ENCODE measurements at regions not wholly inside any gene's neighbourhood (a gene's known extent, or its start where the extent isn't known, plus 50 kb on each side); places are given as distances from the start of the nearest gene placed in this dataset.
A peak's percentile ranks its signal among the peaks of the same experiment; 100 is the strongest.
"Not testable (repeated sequence)": the region's sequence is repeated elsewhere in the genome, so short reads cannot be mapped to it uniquely, and the experiment has no call there.

DNA sequence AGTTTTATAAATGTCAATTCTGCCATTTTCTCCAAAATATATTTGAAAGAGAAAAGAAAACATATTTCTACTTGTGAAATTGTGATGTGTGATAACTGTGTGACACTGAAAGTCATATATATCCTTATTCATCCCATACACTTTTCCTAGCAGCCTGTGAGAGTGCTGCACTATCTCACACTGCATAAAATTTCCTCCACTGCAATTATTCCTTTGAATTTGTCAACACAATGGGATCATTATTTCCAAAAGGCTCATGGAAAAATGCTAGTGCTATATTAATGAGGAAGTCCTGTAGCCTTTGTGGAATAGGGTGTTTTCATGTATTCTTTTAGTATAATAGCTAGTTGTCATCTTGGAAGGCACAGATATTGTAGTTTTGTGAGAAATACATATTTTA lies 504.1 kb downstream of the RPL10L start:
- DNase-seq: no peak

DNA sequence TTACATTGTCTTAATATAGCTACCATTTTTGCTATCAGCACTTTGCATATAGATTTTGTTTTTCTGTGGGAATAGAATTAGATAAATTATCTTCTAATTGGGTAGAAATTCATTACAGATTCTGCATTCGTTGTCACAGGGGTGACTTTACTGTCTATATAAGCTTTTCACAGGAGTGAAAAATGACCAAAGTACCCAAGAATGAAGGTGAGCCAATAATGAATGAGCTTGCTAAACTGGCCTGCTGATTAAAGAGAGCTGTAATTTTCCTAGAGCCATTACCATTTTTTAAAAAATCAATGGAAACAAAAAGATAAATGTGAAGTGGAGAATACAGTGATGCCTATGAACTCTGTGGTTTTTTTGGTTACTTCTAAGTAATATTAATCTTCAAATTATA lies 504.6 kb downstream of the RPL10L start:
- DNase-seq: no peak

DNA sequence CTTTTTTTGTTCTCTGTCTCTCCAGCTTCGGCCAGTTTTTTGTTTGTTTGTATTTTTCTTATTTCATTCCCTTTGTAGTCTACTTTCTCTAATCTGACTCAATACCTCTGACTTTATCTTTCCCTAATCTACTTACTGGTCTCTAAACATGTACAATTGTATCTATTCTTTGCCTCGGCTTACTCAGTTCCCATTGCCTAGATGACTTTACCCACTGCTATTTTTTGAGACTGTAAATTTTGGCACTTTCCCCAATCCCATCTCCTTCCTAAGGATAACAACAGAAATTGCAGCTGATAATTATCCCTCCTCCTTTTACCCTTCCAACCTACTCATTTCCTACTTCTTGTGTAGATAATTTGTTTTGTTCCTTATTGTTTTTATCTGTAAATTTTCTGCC lies 511.1 kb downstream of the RPL10L start:
- no peak for DNase-seq

DNA sequence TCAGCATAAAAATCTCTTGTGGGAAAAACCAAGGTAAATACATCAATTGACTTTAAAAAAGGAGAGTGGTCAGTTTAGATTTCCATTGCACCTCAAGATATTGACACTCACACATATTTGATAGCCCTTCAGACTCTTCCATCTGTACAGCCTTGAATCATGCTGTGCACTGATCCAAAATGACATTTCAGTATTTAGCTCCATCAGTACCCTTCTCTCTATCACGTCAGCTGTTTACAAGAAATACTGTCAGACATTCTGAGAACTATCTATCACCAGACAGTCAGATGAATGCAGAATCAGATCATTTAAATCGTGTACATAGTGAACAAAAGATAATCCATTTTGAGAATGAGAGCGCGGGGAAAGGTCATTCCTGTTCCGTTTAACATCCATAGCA lies 511.9 kb downstream of the RPL10L start:
- DNase-seq: no peak

DNA sequence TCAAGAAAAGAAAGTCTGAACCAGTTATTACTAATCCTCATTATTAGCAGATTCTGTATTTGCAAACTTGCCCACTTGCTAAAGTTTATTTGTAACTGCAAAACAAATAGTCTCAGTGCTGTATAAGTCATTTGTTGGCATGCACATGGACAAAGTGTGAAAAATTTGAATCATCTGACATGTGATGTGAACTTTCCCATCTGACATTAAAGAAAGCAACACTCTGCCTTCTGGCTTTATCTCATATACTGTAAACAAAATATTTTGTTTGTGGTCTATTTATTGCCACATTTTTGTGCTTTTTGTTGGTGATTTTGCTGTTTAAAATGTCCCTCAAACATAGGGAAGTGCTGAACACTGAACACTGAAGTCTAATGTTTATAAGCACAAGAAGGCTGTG lies 513.8 kb downstream of the RPL10L start:
- no peak for DNase-seq

DNA sequence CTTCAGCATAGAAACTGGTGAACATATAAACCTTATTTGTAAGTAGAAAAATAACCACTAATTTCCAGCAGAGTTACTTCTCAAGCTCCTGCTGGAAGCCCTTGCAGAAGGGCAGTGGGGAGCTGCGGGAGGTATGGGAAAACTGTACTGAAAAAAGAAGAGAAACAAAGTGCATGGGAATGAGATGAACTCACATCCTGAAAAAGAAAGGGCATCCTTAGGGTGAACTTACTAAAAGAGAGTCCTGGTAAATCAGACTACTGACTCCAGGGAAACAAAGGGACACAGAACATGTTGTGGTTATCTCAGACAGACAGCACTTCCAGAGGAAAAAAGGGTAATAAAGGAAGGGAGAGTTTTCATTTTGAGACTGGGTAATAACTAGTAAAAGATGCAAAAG lies 515.1 kb downstream of the RPL10L start:
- no peak for DNase-seq

DNA sequence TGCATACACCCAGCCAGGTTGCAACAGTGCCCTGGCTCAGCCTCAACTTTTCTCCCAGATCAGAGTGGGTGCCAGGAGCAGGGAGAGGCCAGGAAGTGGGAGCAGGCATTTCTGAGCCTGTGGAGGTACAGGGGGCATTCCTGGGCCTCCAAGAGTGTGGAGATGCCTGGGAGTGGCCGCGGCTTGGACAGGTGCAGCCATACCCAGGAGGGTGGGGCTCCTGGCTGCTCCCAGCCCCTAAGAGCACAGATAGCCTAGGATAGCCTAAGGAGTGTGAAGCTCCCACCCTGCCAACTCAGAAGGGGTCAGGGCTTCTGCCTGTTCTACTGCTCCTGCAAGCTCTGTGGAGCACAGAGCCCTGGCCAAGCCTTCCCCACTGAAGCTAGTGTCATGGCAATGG lies 543.4 kb downstream of the RPL10L start:
- DNase-seq: no peak

DNA sequence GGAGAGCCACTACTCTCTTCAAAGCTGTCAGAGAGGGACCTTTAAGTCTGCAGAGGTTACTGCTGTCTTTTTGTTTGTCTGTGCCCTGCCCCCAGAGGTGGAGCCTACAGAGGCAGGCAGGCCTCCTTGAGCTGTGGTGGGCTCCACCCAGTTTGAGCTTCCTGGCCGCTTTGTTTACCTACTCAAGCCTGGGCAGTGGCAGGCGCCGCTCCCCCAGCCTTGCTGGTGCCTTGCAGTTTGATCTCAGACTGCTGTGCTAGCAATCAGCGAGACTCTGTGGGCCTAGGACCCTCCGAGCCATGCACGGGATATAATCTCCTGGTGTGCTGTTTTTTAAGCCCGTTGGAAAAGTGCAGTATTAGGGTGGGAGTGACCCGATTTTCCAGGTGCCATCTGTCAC lies 550.7 kb downstream of the RPL10L start:
- not testable (repeated sequence) for DNase-seq

DNA sequence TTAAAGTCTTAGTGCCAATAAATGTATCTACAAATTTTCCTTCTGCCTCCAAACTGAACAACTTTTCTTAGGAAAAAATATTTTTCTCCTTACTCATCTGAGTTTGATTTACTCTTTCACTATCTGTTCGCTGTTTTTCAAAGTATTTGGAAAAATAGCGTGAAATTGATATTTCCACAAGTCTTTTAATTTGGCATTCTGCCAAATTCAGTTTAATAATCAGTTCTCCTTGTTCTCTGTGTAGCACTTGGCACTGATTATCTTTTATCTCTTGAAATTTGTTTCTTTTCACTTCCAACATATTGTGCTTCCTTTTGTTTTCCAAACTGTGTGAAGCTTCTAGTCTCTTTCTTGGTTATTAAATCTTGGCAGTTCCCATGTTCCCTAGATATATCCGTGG lies 559.8 kb downstream of the RPL10L start:
- no peak for DNase-seq

DNA sequence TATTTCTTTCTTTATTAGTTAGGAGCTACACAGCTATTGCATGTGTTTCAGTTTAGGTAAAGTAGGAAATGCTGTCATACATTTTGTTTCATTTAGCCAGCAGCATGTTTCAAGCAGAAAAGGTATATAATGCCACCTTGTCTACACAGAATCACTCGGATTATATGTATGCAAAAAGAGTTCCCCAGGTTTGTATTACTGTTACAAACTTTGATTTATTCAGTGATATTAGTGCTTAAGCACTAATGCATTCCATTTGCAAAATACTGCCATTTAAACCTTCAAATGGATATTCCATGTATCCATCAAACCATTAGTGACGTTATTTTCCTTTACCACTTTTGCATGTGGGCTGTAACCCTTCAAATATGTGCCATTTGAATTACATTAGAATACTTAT lies 564.0 kb downstream of the RPL10L start:
- DNase-seq: no peak

DNA sequence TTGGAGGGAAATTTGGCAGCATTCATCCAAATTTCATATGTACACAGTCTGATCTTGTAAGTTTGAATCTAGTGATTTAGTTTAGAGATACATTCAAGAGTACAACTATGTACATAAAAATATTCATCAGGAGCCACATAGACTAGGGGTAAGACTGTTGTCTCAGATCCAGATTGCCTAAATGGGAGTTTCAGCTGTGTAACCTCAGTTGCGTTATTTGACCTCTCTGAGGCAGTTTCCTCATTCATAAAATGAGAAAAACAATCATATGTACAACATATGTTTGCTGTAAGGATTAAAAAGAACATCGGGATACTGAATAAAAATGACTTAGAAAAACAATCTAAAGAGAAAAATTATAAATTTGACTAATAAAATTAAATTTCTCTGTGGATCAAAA lies 577.5 kb downstream of the RPL10L start:
- no peak for DNase-seq

DNA sequence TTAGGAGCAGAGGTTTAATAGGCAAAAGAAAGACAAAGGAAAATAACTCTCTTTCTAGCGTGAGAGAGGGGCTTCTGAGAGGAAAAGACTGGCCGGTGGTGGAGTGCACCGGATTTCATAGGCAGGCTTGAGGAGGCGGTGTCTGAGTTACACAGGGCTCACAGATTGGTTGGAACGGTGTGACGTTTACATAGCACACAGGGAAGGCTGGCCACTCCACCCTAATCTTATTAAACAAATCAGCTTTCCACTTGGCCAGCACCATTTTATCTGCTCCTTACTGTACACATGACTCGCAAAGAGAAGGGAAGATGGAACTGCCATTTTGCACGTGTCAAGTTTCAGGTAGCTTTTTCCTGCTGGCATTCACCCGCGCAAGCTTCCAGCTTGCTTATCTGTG lies 587.7 kb downstream of the RPL10L start:
- DNase-seq: peak; percentile 8

DNA sequence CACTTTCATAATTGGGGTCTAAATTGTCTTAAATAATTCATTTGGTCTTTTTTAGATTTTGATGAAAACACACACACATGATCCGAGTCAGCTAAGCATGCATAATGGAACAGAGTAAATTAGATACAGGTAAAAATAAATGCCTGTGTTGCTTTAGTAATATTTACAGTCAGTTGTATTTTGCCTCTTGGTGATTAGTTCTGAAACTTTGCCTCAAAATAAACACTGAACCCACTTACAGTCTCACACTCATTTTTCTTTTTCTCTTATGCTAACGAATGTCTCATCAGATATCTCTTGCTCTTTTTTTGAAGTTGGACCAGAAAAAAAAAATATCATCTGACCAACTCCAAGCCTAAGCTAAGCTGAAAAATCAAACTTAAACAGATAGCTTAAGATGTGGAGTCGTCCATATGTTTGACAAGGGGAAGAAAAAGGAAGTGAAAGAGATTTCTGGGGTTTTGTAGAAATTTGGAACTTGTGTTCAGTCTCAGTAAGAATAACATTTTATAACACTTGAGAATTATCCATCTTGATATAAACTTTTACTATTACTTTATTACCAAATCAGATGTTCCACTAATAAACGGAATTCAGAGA lies 592.5 kb downstream of the RPL10L start:
- DNase-seq: no peak

DNA sequence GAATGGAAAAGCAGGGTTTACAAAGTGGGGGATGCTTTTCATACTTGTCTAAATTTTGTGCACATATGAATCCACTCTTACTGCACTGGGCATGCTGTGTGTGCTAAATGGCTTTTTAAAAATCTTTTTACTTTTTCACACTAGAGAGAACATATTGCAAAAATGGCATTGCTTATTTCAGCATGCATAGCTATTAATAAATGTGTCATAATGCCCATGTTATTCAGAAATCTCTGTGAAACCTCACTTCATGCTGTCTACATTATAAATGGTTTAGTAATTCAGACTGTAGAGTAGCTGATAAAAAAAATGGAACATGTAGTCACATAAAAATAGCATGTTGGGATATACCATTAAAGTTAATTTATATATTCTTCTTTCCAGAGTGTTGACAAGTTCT lies 593.8 kb downstream of the RPL10L start:
- no peak for DNase-seq

DNA sequence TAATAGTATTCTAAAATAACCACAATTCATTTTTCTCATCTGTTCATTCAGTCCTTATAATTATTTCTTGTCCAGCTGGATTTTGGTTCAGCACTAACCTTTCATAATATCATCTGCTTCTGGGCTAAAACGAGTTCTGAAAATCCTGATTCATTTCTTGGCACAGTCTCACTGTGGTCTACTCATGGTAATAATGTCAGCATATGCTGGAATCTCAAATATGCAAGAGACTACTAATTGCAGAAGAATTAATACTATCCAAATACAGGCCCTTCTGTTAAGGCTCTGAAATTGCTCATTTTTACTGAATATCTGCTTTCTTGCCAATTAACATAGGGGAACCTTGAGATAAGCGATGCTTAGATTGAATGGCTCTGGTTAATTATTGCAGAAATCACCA lies 597.1 kb downstream of the RPL10L start:
- no peak for DNase-seq

DNA sequence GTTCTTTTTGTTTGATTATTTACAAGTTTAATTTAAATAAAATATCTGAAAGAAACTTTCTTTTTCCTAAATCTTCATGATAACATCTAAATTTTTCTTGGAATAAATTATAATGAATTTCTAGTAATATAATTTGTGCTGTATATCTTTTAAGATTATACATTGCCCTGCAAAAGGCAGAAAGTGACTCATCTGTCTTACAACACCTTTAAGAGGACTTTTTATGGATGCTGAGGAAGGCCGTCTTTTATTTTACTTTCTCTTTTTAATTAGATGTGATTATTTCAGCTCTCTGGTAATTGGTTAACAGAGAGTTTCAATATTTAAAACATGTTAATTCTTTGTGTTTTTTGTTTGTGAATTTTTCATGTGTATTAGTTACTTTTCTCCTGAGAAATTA lies 598.4 kb downstream of the RPL10L start:
- DNase-seq: no peak

DNA sequence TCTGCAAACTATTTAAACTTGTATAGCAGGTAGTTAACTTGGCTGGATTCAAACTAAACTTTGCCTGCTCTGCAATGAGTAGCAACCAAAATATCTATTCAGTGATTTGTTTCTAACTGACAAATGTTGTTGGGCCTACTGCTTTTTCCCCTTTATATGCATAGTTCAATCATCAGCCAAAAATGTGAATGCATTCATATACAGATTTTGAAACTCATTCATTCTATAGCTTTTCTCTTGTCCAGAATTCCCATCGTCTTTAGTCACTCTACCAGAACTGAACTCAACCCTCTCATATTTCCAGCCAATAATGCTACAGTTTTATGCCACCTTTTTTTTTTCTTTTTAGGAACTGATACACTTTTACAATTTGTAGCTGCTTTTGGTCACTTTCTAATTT lies 599.8 kb downstream of the RPL10L start:
- no peak for DNase-seq

DNA sequence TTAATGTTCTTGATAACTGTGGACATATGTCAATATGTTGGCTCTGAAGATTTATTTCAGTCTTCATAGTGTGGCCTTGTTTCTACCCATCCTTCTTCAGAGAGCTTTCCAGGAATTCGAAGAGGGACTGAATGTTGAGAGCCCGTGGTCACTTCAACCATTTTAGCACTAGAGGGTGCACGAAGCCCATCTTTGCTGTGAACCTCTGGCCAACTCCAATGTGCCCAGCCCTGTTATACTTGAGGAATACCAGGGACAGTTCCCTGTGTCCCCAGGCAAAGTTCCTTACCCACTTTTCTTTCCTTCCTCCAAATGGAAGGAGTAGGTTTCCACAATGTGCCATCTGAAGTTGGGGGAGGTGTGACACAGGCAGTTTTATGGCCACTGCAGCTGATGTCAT lies 603.5 kb downstream of the RPL10L start:
- DNase-seq: peak; percentile 10

DNA sequence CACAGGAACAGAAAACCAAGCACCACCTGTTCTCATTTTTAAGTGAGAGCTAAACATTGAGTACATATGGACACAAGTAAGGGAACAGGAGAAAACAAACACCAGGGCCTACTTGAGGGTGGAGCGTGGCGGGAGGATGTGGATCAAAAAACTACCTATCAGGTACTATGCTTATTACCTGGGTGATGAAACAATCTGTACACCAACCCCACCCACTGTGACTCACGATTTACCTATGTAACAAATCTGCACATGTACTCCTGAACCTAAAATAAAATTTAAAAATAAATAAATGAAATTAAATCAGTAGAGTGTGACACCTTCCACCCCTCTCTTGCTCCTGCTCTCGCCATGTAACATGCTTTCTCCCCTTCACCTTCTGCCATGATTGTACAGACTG lies 615.5 kb downstream of the RPL10L start:
- no peak for DNase-seq

DNA sequence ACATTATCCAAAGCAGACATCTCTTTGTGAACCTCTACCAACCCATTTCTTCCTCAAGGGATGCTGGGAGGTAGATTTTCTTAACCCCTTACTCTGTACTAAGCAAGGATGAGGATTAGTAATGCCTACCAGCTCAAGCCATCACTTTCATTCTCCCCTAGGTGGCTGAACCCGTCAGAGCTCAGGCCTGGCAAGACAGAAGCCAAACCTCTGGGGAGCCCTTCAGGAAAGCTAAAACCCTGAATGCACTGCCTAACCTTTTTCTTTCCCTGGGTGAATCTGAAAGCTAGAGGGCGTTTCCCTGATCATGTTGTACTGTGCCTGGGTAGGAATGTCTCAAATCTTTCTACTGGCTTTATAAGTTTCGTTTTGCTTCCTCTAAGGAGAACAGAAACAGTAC lies 617.3 kb downstream of the RPL10L start:
- DNase-seq: no peak

DNA sequence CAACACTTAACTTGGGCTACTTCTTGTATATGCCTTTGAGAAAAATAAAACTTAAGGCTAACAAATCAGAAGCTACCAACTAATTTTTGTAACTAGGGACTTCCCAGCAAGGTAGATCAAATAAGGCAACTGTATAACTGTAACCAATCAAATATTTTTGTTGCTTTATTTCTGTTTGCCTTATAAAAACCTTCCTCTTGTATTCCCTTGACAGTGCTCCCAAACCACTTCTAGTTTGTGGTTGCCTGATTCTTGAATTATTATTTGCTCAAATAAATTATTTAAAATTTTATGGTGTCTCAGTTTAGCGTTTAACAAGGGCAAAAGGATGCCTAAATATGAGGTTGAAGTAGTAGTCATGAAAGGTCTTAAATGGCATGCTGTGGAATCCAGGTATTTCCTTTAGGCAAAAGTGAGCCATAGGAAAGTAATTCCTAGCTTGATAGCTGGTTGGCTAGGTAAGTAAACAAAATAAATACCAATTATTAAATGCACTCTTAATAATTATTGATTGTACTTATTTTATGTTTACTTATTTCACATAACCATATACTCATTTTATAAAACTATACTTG lies 632.6 kb downstream of the RPL10L start:
- DNase-seq: no peak

DNA sequence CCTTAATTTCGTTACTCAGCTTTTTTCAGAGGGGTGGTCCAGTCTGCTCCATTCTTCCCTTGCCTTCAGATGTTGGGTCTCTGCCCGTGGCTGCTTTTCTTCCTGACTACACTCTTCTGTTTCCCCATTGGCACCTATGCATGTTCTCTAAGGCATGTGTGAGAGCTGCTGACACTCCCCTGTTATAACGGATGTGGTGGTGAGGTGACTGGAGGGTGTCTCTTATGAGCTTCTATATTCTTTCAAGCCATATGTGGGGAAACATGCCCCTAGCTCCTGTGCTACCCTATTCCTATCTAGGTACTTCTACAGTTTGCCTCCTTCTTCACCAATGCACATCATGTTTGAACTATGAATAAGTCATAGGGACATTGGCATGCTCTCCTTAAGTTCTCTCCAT lies 643.2 kb downstream of the RPL10L start:
- DNase-seq: no peak

DNA sequence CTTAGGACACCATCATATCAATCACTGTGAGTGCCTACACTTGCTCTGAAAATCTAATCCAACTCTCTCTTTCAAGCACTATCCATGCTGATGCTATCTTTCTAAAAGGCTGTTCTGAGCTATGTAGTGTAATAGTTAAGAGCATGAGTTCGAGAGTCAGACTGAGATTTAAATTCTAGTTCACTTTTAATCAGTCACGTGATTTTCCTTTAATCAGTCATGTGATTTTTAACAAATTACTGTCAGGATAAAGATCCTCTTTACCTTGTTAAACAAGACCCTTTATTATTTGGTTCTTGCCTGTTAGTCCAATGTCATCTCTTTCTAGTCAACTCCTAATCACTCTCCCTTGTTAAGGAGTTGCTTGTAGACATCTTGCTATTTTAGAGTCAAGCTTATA lies 653.0 kb downstream of the RPL10L start:
- DNase-seq: no peak

DNA sequence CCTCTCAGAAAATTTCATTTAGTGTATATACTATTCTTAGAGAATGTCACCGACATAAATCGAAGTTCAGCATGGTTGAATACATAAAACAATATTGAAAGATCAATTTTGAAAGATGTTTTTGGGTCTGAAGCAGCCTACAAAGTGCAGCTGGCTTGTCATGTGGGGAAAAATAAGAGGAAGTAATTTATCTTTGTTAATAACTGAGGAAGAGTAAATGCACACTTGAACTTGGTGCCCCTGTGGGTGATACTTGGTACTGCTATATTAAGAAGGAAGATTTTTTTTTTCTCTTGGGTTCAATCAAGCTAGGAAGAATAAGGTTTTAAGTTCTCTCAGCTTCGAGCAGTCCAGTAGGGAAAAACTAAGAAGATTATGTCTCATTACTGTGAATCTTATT lies 661.3 kb downstream of the RPL10L start:
- DNase-seq: no peak

DNA sequence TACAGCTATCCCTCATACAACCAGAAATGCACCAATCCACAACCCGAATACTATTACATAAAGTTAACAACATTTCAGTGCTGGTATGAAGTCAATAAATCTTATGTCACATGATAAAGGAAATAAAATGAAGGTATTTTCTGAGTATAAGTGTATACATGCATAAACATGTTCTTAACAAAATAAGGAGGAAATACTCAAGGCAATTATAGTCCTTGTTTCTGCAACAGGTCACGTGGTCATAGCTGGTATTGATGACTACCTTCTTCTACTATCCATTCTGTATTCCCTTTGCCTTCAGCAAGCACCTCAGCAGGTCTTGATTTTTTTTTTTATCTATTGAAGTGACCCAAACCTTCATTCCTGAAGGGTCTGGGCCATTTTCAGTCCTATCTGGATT lies 675.6 kb downstream of the RPL10L start:
- no peak for DNase-seq

DNA sequence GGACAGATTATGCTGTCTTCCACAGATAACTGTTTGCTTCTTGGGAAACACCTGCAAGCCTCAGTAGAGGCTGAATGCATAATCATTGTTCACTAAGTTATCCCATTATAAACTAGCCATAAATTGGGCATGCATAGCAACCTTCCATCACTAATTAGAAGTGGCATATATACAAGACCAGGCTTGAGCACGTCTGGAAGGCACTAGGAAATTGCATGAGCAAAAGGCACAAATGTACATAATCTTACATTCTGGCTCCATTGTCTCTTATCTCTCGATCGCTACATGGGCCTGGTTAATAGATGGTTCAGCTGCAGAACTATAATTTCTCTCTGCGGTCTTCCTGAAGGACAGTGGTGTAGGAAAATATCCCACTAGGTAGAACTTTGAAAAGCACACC lies 679.2 kb downstream of the RPL10L start:
- peak; percentile 32 for DNase-seq

Data from COR-L47 (cell line).